GM21423 (cell line): ENCODE measurements at regions not wholly inside any gene's neighbourhood (a gene's known extent, or its start where the extent isn't known, plus 50 kb on each side); places are given as distances from the start of the nearest gene placed in this dataset.
"Not testable (repeated sequence)": the region's sequence is repeated elsewhere in the genome, so short reads cannot be mapped to it uniquely, and the experiment has no call there.

Experiments used
- ATAC-seq: cut with Tn5 transposase; IDR thresholded peaks from one replicate; pipeline ENCODE4 v1.9.1; 2021; ENCODE audit warnings: mild to moderate bottlenecking, moderate library complexity; ENCODE audit not compliant: unreplicated experiment

GRCh38 chr16:66035096-66035495, 331.4 kb upstream of the CDH5 start:
- ATAC-seq: no peak

GRCh38 chr16:66032841-66033240, 333.6 kb upstream of the CDH5 start:
- no peak for ATAC-seq

- ATAC-seq: no peak
Measured at GRCh38 chr16:66030036-66030435, 336.5 kb upstream of the CDH5 start.

GRCh38 chr16:66028510-66029216, 337.8 kb upstream of the CDH5 start:
- ATAC-seq: no peak

GRCh38 chr16:66026787-66027330, 339.6 kb upstream of the CDH5 start:
- ATAC-seq: no peak

- no peak for ATAC-seq
Measured at GRCh38 chr16:66026211-66026610, 340.3 kb upstream of the CDH5 start.

GRCh38 chr16:66025751-66026150, 340.7 kb upstream of the CDH5 start:
- no peak for ATAC-seq

GRCh38 chr16:66024567-66024966, 341.9 kb upstream of the CDH5 start:
- not testable (repeated sequence) for ATAC-seq

- ATAC-seq: no peak
Measured at GRCh38 chr16:66023481-66023880, 343.0 kb upstream of the CDH5 start.

- no peak for ATAC-seq
Measured at GRCh38 chr16:66020642-66021041, 345.8 kb upstream of the CDH5 start.

GRCh38 chr16:66020046-66020445, 346.4 kb upstream of the CDH5 start:
- no peak for ATAC-seq

GRCh38 chr16:66019502-66019901, 347.0 kb upstream of the CDH5 start:
- not testable (repeated sequence) for ATAC-seq

- no peak for ATAC-seq
Measured at GRCh38 chr16:66014221-66014620, 352.3 kb upstream of the CDH5 start.

GRCh38 chr16:66013486-66013885, 353.0 kb upstream of the CDH5 start:
- no peak for ATAC-seq

- ATAC-seq: no peak
Measured at GRCh38 chr16:66008136-66008535, 358.4 kb upstream of the CDH5 start.

- ATAC-seq: no peak
Measured at GRCh38 chr16:66007717-66008116, 358.8 kb upstream of the CDH5 start.

- no peak for ATAC-seq
Measured at GRCh38 chr16:66006485-66006884, 360.0 kb upstream of the CDH5 start.

GRCh38 chr16:66004699-66005098, 361.8 kb upstream of the CDH5 start:
- no peak for ATAC-seq

GRCh38 chr16:66003201-66003600, 363.3 kb upstream of the CDH5 start:
- ATAC-seq: no peak

- ATAC-seq: no peak
Measured at GRCh38 chr16:66002601-66003000, 363.9 kb upstream of the CDH5 start.

- ATAC-seq: no peak
Measured at GRCh38 chr16:66001432-66001831, 365.1 kb upstream of the CDH5 start.

- ATAC-seq: no peak
Measured at GRCh38 chr16:65998443-65998842, 368.0 kb upstream of the CDH5 start.

- no peak for ATAC-seq
Measured at GRCh38 chr16:65994291-65994690, 372.2 kb upstream of the CDH5 start.
